ENCODE measurements at regions not wholly inside any gene's neighbourhood (a gene's known extent, or its start where the extent isn't known, plus 50 kb on each side); places are given as distances from the start of the nearest gene placed in this dataset.

DNA sequence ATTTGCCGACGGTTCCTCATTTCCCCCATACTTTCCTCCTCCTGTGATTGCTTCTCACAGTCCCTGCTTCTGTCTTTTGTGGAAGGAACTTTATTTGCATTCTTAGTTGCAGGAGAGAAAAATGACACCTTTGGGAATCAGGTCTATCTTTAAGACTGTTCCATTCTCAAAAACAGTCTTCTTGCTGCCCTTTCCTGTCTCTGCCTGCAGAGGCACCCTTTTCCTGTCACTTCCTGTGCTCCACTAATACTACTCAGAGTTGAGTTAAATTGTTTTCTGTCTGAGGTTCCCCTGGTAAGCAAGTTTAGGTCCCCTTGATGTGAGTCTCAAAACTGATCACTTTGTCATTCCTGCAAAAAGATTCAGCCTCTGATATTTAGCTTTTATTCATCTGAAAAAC lies 208.8 kb upstream of the CLNK start:
- Mint-ChIP-seq H3K9me3 (ENCODE audit: unreplicated experiment) (no peaks in the 10 kb centered on the region), H3K4me3 (ENCODE audit: unreplicated experiment) (no peak overlapping the region), H3K36me3 (ENCODE audit: low read depth, unreplicated experiment) (no peaks in the 10 kb centered on the region), H3K4me1 (ENCODE audit: unreplicated experiment) (peaks cover 6% of the 10 kb centered on the region), H3K27ac (ENCODE audit: unreplicated experiment) (no peak overlapping the region), H3K27me3 (ENCODE audit: unreplicated experiment) (peaks cover 3% of the 10 kb centered on the region)
- TF ChIP-seq, protein P1, sequence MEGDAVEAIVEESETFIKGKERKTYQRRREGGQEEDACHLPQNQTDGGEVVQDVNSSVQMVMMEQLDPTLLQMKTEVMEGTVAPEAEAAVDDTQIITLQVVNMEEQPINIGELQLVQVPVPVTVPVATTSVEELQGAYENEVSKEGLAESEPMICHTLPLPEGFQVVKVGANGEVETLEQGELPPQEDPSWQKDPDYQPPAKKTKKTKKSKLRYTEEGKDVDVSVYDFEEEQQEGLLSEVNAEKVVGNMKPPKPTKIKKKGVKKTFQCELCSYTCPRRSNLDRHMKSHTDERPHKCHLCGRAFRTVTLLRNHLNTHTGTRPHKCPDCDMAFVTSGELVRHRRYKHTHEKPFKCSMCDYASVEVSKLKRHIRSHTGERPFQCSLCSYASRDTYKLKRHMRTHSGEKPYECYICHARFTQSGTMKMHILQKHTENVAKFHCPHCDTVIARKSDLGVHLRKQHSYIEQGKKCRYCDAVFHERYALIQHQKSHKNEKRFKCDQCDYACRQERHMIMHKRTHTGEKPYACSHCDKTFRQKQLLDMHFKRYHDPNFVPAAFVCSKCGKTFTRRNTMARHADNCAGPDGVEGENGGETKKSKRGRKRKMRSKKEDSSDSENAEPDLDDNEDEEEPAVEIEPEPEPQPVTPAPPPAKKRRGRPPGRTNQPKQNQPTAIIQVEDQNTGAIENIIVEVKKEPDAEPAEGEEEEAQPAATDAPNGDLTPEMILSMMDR (IDR thresholded peaks at IDR 0.05; ENCODE audit: unreplicated experiment), result no peak
- DNase-seq (ENCODE audit: low spot score), result no peak

DNA sequence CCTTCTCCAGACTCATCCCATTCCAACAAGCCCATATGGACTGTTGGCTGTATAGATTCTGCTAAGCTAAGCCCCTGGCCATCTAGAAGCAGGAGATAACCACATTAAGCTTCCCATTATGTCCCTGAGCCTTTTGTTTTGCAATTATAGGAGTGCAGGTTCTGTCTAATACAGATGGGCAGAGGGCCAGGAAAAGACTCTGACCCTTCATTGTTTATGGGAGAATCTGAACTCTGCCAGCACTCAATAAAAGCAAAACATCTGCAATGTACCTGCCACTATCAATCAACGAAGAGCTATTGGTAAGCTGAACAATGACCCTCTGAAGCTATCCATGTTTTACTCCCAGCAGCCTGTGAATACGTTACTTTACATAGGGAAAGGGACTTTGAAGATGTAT lies 207.3 kb upstream of the CLNK start:
- Mint-ChIP-seq H3K36me3 (ENCODE audit: low read depth, unreplicated experiment) (no peaks in the 10 kb centered on the region), H3K27ac (ENCODE audit: unreplicated experiment) (no peak overlapping the region), H3K4me1 (ENCODE audit: unreplicated experiment) (peaks cover 6% of the 10 kb centered on the region), H3K4me3 (ENCODE audit: unreplicated experiment) (no peak overlapping the region), H3K9me3 (ENCODE audit: unreplicated experiment) (no peaks in the 10 kb centered on the region), H3K27me3 (ENCODE audit: unreplicated experiment) (peaks cover 4% of the 10 kb centered on the region)
- DNase-seq (ENCODE audit: low spot score), result no peak
- TF ChIP-seq, protein P1 (IDR thresholded peaks at IDR 0.05; ENCODE audit: unreplicated experiment), result no peak

DNA sequence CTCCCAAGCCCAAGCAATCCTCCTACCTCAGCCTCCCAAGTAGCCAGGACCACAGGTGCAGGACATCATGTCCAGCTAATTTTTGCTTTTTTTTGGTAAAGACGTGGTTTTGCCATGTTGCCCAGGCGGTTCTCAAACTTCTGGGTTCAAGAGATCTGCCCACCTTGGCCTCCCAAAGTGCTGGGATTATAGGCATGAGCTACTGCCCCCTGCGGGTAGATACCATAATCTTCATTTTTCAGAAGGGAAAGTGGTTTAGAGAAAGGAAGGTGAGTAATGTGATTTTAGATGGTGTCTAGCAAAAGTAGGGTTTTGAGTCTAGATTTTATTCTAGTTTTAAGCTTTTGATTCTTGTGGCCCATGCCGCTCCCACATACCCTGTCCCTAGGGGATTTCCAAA lies 205.3 kb upstream of the CLNK start:
- Mint-ChIP-seq H3K4me3 (ENCODE audit: unreplicated experiment) (no peak overlapping the region), H3K4me1 (ENCODE audit: unreplicated experiment) (peaks cover 6% of the 10 kb centered on the region), H3K27ac (ENCODE audit: unreplicated experiment) (no peak overlapping the region), H3K9me3 (ENCODE audit: unreplicated experiment) (no peaks in the 10 kb centered on the region), H3K27me3 (ENCODE audit: unreplicated experiment) (peaks cover 4% of the 10 kb centered on the region), H3K36me3 (ENCODE audit: low read depth, unreplicated experiment) (no peaks in the 10 kb centered on the region)
- DNase-seq (ENCODE audit: low spot score), result no peak
- TF ChIP-seq, protein P1 (IDR thresholded peaks at IDR 0.05; ENCODE audit: unreplicated experiment), result no peak

DNA sequence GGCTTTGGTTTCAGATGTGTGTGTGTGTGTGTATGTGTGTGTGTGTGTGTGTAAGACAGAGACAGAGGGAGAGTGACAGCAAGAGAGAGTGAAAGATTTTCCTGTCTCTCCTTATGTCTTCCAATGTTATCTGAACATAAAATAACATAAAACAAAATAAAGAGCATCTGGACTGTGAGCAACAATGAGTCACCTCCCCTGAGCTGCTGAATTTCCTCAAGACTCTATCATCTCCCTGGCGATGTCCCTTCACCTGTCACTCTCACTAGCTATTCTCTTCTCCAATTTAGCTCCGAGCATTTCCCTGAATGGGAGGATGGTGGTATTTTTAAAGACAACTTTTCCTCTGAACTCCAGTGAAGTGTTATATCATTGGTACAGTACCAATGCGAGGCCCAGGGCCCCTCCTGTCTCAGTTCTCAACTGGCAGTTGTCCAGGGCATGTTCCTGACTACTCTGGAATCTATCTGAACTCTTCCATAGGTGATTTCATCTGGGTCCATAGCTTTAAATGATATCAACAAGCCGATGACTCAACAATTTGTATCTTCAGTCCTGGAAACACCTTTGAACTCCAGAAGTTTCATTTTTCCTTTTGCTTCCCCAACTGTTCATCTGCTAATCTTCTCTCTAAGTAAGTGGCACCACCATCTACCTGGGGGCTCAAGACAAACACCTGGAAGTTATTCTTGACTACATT lies 195.0 kb upstream of the CLNK start:
- DNase-seq (ENCODE audit: low spot score), result no peak
- H3K27ac Mint-ChIP-seq (ENCODE audit: unreplicated experiment), result no peak overlapping the region
- H3K4me3 Mint-ChIP-seq (ENCODE audit: unreplicated experiment), result no peak overlapping the region
- H3K9me3 Mint-ChIP-seq (ENCODE audit: unreplicated experiment), result no peaks in the 10 kb centered on the region
- H3K36me3 Mint-ChIP-seq (ENCODE audit: low read depth, unreplicated experiment), result no peaks in the 10 kb centered on the region
- no peaks in the 10 kb centered on the region for H3K4me1 Mint-ChIP-seq (ENCODE audit: unreplicated experiment)
- TF ChIP-seq, protein P1 (IDR thresholded peaks at IDR 0.05; ENCODE audit: unreplicated experiment), result no peak
- H3K27me3 Mint-ChIP-seq (ENCODE audit: unreplicated experiment), result no peaks in the 10 kb centered on the region

DNA sequence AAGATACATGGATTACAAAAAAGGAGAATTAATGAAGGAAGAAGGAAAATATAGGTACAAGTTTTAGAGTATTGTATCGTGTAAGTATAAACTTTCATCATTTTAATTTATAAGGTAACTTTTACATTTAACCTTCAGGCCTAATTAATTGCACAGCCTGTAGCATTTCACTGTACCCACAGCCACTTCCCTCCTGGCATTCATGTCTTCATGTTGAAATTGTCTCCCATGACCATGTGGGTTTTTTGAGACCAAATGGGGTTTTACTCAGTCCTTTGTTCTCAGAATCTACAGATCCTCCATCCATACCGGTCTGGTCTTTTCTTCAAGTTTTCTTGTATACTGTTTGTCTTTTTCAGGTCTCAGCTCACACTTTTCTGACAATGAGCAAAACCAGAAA lies 194.3 kb upstream of the CLNK start:
- Mint-ChIP-seq H3K4me3 (ENCODE audit: unreplicated experiment) (no peak overlapping the region), H3K27ac (ENCODE audit: unreplicated experiment) (no peak overlapping the region), H3K9me3 (ENCODE audit: unreplicated experiment) (no peaks in the 10 kb centered on the region), H3K27me3 (ENCODE audit: unreplicated experiment) (no peaks in the 10 kb centered on the region), H3K36me3 (ENCODE audit: low read depth, unreplicated experiment) (no peaks in the 10 kb centered on the region), H3K4me1 (ENCODE audit: unreplicated experiment) (no peaks in the 10 kb centered on the region)
- TF ChIP-seq, protein P1 (IDR thresholded peaks at IDR 0.05; ENCODE audit: unreplicated experiment), result no peak
- DNase-seq (ENCODE audit: low spot score), result no peak

All from endothelial cell (in vitro differentiated cells).